CD4-positive, alpha-beta T cell treated with Interleukin-10 for 1 hour (primary cell): ENCODE measurements at regions not wholly inside any gene's neighbourhood (a gene's known extent, or its start where the extent isn't known, plus 50 kb on each side); places are given as distances from the start of the nearest gene placed in this dataset.
A peak's percentile ranks its signal among the peaks of the same experiment; 100 is the strongest.

Experiments
- DNase-seq: peaks from one replicate; pipeline ENCODE4 v3.0.0-alpha.2; 2020

- no peak for DNase-seq
Measured at GRCh38 chr13:84934911-84935310, 864.3 kb downstream of the SLITRK6 start.

GRCh38 chr13:84933797-84934196 is 865.4 kb downstream of the SLITRK6 start:
- DNase-seq, result no peak

- no peak for DNase-seq
Measured at GRCh38 chr13:84931264-84931663, 868.0 kb downstream of the SLITRK6 start.

GRCh38 chr13:84927442-84928169 is 871.6 kb downstream of the SLITRK6 start:
- DNase-seq, result no peak

- DNase-seq, result no peak
Measured at GRCh38 chr13:84925443-84925842, 873.8 kb downstream of the SLITRK6 start.

- DNase-seq, result no peak
Measured at GRCh38 chr13:84923831-84924230, 875.4 kb downstream of the SLITRK6 start.

- no peak for DNase-seq
Measured at GRCh38 chr13:84917252-84917878, 881.9 kb downstream of the SLITRK6 start.

- no peak for DNase-seq
Measured at GRCh38 chr13:84912720-84913119, 886.5 kb downstream of the SLITRK6 start.

GRCh38 chr13:84910423-84910822 is 888.8 kb downstream of the SLITRK6 start:
- no peak for DNase-seq

- DNase-seq, result no peak
Measured at GRCh38 chr13:84903391-84903790, 895.8 kb downstream of the SLITRK6 start.

- DNase-seq, result no peak
Measured at GRCh38 chr13:84902243-84902642, 897.0 kb downstream of the SLITRK6 start.

GRCh38 chr13:84896128-84896527 is 903.1 kb downstream of the SLITRK6 start:
- DNase-seq, result peak; percentile 22

GRCh38 chr13:84894749-84895148 is 904.5 kb downstream of the SLITRK6 start:
- no peak for DNase-seq

- no peak for DNase-seq
Measured at GRCh38 chr13:84885868-84886267, 913.4 kb downstream of the SLITRK6 start.

GRCh38 chr13:84873951-84874350 is 925.3 kb downstream of the SLITRK6 start:
- no peak for DNase-seq

- DNase-seq, result no peak
Measured at GRCh38 chr13:84870190-84870589, 929.0 kb downstream of the SLITRK6 start.

- DNase-seq, result no peak
Measured at GRCh38 chr13:84867246-84867645, 932.0 kb downstream of the SLITRK6 start.

- no peak for DNase-seq
Measured at GRCh38 chr13:84865783-84866221, 933.4 kb downstream of the SLITRK6 start.

- no peak for DNase-seq
Measured at GRCh38 chr13:84864341-84864740, 934.9 kb downstream of the SLITRK6 start.

- no peak for DNase-seq
Measured at GRCh38 chr13:84847107-84847506, 952.1 kb downstream of the SLITRK6 start.

- no peak for DNase-seq
Measured at GRCh38 chr13:84845907-84846619, 953.2 kb downstream of the SLITRK6 start.

- DNase-seq, result no peak
Measured at GRCh38 chr13:84844473-84844872, 954.7 kb downstream of the SLITRK6 start.

- DNase-seq, result no peak
Measured at GRCh38 chr13:84843368-84843767, 955.9 kb downstream of the SLITRK6 start.

- no peak for DNase-seq
Measured at GRCh38 chr13:84834201-84834600, 951.9 kb upstream of the SLITRK1 start.
